Stimulated activated naive B cell treated with anti-CD40 and anti-IgM and Interleukin-4, amounts not matched to agents 10 μg/mL and 1 μg/mL and 100 μg/mL, for 72 hours (primary cell): ENCODE measurements at regions not wholly inside any gene's neighbourhood (a gene's known extent, or its start where the extent isn't known, plus 50 kb on each side); places are given as distances from the start of the nearest gene placed in this dataset.

Source experiments
- ATAC-seq, 2 donors: fragments of 150-1000 bp; cut with Tn5 transposase; replicated peaks; 2 replicates each; pipeline ENCODE4 v1.10.0; 2021; ENCODE audit warnings: moderate library complexity in 1 of 2
- DNase-seq: peaks from one replicate; pipeline ENCODE4 v3.0.0; 2021
- H3K27ac Mint-ChIP-seq: one replicate; pipeline ENCODE4 v1.8.0; 2022; ENCODE audit warnings: mild to moderate bottlenecking, mixed read lengths
- H3K27me3 Mint-ChIP-seq, 2 donors: one replicate each; pipeline ENCODE4 v1.8.0; 2022; ENCODE audit warnings: mixed read lengths in 2 of 2
- H3K36me3 Mint-ChIP-seq, 2 donors: one replicate each; pipeline ENCODE4 v1.8.0; 2022; ENCODE audit warnings: mixed read lengths in 2 of 2, mild to moderate bottlenecking in 1 of 2
- H3K4me1 Mint-ChIP-seq, 2 donors: one replicate each; pipeline ENCODE4 v1.8.0; 2022; ENCODE audit warnings: mixed read lengths in 2 of 2, mild to moderate bottlenecking in 1 of 2
- H3K4me3 Mint-ChIP-seq, 2 donors: one replicate each; pipeline ENCODE4 v1.8.0; 2022; ENCODE audit warnings: mild to moderate bottlenecking in 2 of 2, mixed read lengths in 2 of 2, moderate library complexity in 1 of 2
- H3K9me3 Mint-ChIP-seq, 2 donors: one replicate each; pipeline ENCODE4 v1.8.0; 2022; ENCODE audit warnings: mixed read lengths in 2 of 2, mild to moderate bottlenecking in 1 of 2

GRCh38 chr20:20860078-20860806 is 147.8 kb upstream of the RALGAPA2 start:
- H3K4me3 Mint-ChIP-seq: no peak overlapping the region
- no peaks in the 10 kb centered on the region for H3K9me3 Mint-ChIP-seq
- no peaks in the 10 kb centered on the region for H3K4me1 Mint-ChIP-seq
- H3K36me3 Mint-ChIP-seq: no peaks in the 10 kb centered on the region
- DNase-seq (peak; percentile 64), ATAC-seq (peak; percentile 85 to 93)
- H3K27me3 Mint-ChIP-seq: peaks cover 30 to 32% of the 10 kb centered on the region in 2 donors
- H3K27ac Mint-ChIP-seq: no peak overlapping the region

- H3K4me3 Mint-ChIP-seq: no peak overlapping the region
- no peak for ATAC-seq
Measured at GRCh38 chr20:20859510-20859909, 147.1 kb upstream of the RALGAPA2 start.

GRCh38 chr20:20856956-20857355 is 144.5 kb upstream of the RALGAPA2 start:
- Mint-ChIP-seq H3K9me3 (peaks cover 0 to 1% of the 10 kb centered on the region in 2 donors), H3K36me3 (no peaks in the 10 kb centered on the region), H3K4me3 (no peak overlapping the region), H3K4me1 (no peaks in the 10 kb centered on the region), H3K27ac (no peak overlapping the region), H3K27me3 (peaks cover 25 to 34% of the 10 kb centered on the region in 2 donors)
- DNase-seq (no peak), ATAC-seq (no peak)

More at GRCh38 chr20:20859510-20859909, 147.1 kb upstream of the RALGAPA2 start:
- peaks cover 31 to 34% of the 10 kb centered on the region in 2 donors for H3K27me3 Mint-ChIP-seq
- H3K27ac Mint-ChIP-seq: no peak overlapping the region
- no peaks in the 10 kb centered on the region for H3K4me1 Mint-ChIP-seq
- no peaks in the 10 kb centered on the region for H3K9me3 Mint-ChIP-seq
- no peaks in the 10 kb centered on the region for H3K36me3 Mint-ChIP-seq
- no peak for DNase-seq

- H3K27me3 Mint-ChIP-seq: peaks cover 25 to 34% of the 10 kb centered on the region in 2 donors
- H3K4me1 Mint-ChIP-seq: no peaks in the 10 kb centered on the region
- H3K9me3 Mint-ChIP-seq: peaks cover 0 to 1% of the 10 kb centered on the region in 2 donors
- H3K4me3 Mint-ChIP-seq: no peak overlapping the region
- H3K27ac Mint-ChIP-seq: no peak overlapping the region
- DNase-seq: no peak
- H3K36me3 Mint-ChIP-seq: no peaks in the 10 kb centered on the region
- ATAC-seq: no peak
Measured at GRCh38 chr20:20856306-20856705, 143.9 kb upstream of the RALGAPA2 start.

- Mint-ChIP-seq H3K27ac (no peak overlapping the region), H3K27me3 (peaks cover 13 to 19% of the 10 kb centered on the region in 2 donors), H3K36me3 (no peaks in the 10 kb centered on the region), H3K9me3 (peaks cover 0 to 1% of the 10 kb centered on the region in 2 donors), H3K4me1 (no peaks in the 10 kb centered on the region), H3K4me3 (no peak overlapping the region)
- ATAC-seq (no peak), DNase-seq (no peak)
Measured at GRCh38 chr20:20851385-20851784, 138.9 kb upstream of the RALGAPA2 start.

GRCh38 chr20:20850407-20850806 is 138.0 kb upstream of the RALGAPA2 start:
- ATAC-seq: no peak
- Mint-ChIP-seq H3K9me3 (peaks cover 0 to 1% of the 10 kb centered on the region in 2 donors), H3K4me3 (no peak overlapping the region), H3K27ac (no peak overlapping the region), H3K4me1 (no peaks in the 10 kb centered on the region), H3K27me3 (peaks cover 14 to 25% of the 10 kb centered on the region in 2 donors), H3K36me3 (no peaks in the 10 kb centered on the region)
- DNase-seq: no peak

- H3K4me3 Mint-ChIP-seq: no peak overlapping the region
- H3K4me1 Mint-ChIP-seq: no peaks in the 10 kb centered on the region
- no peak overlapping the region for H3K27ac Mint-ChIP-seq
- no peak for ATAC-seq
- DNase-seq: no peak
- H3K27me3 Mint-ChIP-seq: peaks cover 22 to 30% of the 10 kb centered on the region in 2 donors
- H3K36me3 Mint-ChIP-seq: no peaks in the 10 kb centered on the region
- H3K9me3 Mint-ChIP-seq: no peaks in the 10 kb centered on the region
Measured at GRCh38 chr20:20849161-20849560, 136.7 kb upstream of the RALGAPA2 start.

GRCh38 chr20:20847814-20848213 is 135.4 kb upstream of the RALGAPA2 start:
- Mint-ChIP-seq H3K36me3 (no peaks in the 10 kb centered on the region), H3K4me3 (no peak overlapping the region), H3K27ac (no peak overlapping the region), H3K9me3 (no peaks in the 10 kb centered on the region), H3K27me3 (peaks cover 23 to 27% of the 10 kb centered on the region in 2 donors), H3K4me1 (no peaks in the 10 kb centered on the region)
- ATAC-seq (no peak), DNase-seq (no peak)

GRCh38 chr20:20843982-20844381 is 131.5 kb upstream of the RALGAPA2 start:
- no peaks in the 10 kb centered on the region for H3K9me3 Mint-ChIP-seq
- peaks cover 28 to 33% of the 10 kb centered on the region in 2 donors for H3K27me3 Mint-ChIP-seq
- no peaks in the 10 kb centered on the region for H3K36me3 Mint-ChIP-seq
- no peak overlapping the region for H3K4me3 Mint-ChIP-seq
- no peak overlapping the region for H3K27ac Mint-ChIP-seq
- H3K4me1 Mint-ChIP-seq: no peaks in the 10 kb centered on the region
- DNase-seq (no peak), ATAC-seq (no peak)

- Mint-ChIP-seq H3K4me3 (no peak overlapping the region), H3K4me1 (peaks cover 0 to 2% of the 10 kb centered on the region in 2 donors), H3K27me3 (peaks cover 29 to 30% of the 10 kb centered on the region in 2 donors)
Measured at GRCh38 chr20:20839771-20840170, 127.3 kb upstream of the RALGAPA2 start.

GRCh38 chr20:20837574-20838021 is 125.2 kb upstream of the RALGAPA2 start:
- ATAC-seq (peak; percentile 44 to 60), DNase-seq (peak; percentile 17)
- H3K27ac Mint-ChIP-seq: no peak overlapping the region
- H3K4me1 Mint-ChIP-seq: peaks cover 0 to 2% of the 10 kb centered on the region in 2 donors
- H3K4me3 Mint-ChIP-seq: peak overlapping the region in 1 of 2 donors; percentile 14
- H3K27me3 Mint-ChIP-seq: peaks cover 30 to 31% of the 10 kb centered on the region in 2 donors
- H3K36me3 Mint-ChIP-seq: no peaks in the 10 kb centered on the region
- H3K9me3 Mint-ChIP-seq: no peaks in the 10 kb centered on the region

More at GRCh38 chr20:20839771-20840170, 127.3 kb upstream of the RALGAPA2 start:
- no peaks in the 10 kb centered on the region for H3K9me3 Mint-ChIP-seq
- no peak for DNase-seq
- no peak overlapping the region for H3K27ac Mint-ChIP-seq
- no peaks in the 10 kb centered on the region for H3K36me3 Mint-ChIP-seq
- ATAC-seq: no peak

- ATAC-seq: no peak
- H3K36me3 Mint-ChIP-seq: no peaks in the 10 kb centered on the region
- no peaks in the 10 kb centered on the region for H3K9me3 Mint-ChIP-seq
Measured at GRCh38 chr20:20836836-20837235, 124.4 kb upstream of the RALGAPA2 start.

GRCh38 chr20:20835897-20836296 is 123.5 kb upstream of the RALGAPA2 start:
- Mint-ChIP-seq H3K9me3 (peaks cover 1 to 2% of the 10 kb centered on the region in 2 donors), H3K27me3 (peaks cover 30 to 38% of the 10 kb centered on the region in 2 donors), H3K4me3 (no peak overlapping the region), H3K36me3 (peaks cover 1 to 2% of the 10 kb centered on the region in 2 donors), H3K27ac (no peak overlapping the region), H3K4me1 (peaks cover 0 to 2% of the 10 kb centered on the region in 2 donors)
- no peak for ATAC-seq
- no peak for DNase-seq

More at GRCh38 chr20:20836836-20837235, 124.4 kb upstream of the RALGAPA2 start:
- Mint-ChIP-seq H3K27me3 (peaks cover 26 to 30% of the 10 kb centered on the region in 2 donors), H3K27ac (no peak overlapping the region), H3K4me1 (peaks cover 0 to 2% of the 10 kb centered on the region in 2 donors), H3K4me3 (no peak overlapping the region)
- no peak for DNase-seq

- peaks cover 30 to 39% of the 10 kb centered on the region in 2 donors for H3K27me3 Mint-ChIP-seq
- H3K4me1 Mint-ChIP-seq: peaks cover 0 to 2% of the 10 kb centered on the region in 2 donors
- H3K27ac Mint-ChIP-seq: no peak overlapping the region
- H3K36me3 Mint-ChIP-seq: peaks cover 6 to 11% of the 10 kb centered on the region in 2 donors
- no peak overlapping the region for H3K4me3 Mint-ChIP-seq
- DNase-seq (no peak), ATAC-seq (no peak)
- H3K9me3 Mint-ChIP-seq: peaks cover 12 to 13% of the 10 kb centered on the region in 2 donors
Measured at GRCh38 chr20:20834008-20834407, 121.6 kb upstream of the RALGAPA2 start.

GRCh38 chr20:20832715-20833114 is 120.3 kb upstream of the RALGAPA2 start:
- peaks cover 6 to 11% of the 10 kb centered on the region in 2 donors for H3K36me3 Mint-ChIP-seq
- H3K4me3 Mint-ChIP-seq: no peak overlapping the region

More at GRCh38 chr20:20832715-20833114, 120.3 kb upstream of the RALGAPA2 start:
- H3K4me1 Mint-ChIP-seq: peaks cover 0 to 2% of the 10 kb centered on the region in 2 donors
- peaks cover 27 to 39% of the 10 kb centered on the region in 2 donors for H3K27me3 Mint-ChIP-seq
- H3K9me3 Mint-ChIP-seq: peaks cover 14 to 15% of the 10 kb centered on the region in 2 donors
- no peak for ATAC-seq
- DNase-seq: no peak
- H3K27ac Mint-ChIP-seq: no peak overlapping the region
